Vagina (tissue), 2 donors: ENCODE measurements at regions not wholly inside any gene's neighbourhood (a gene's known extent, or its start where the extent isn't known, plus 50 kb on each side); places are given as distances from the start of the nearest gene placed in this dataset.

ENCODE experiments used
- POLR2A ChIP-seq, 2 donors: fragments of 450-650 bp; IDR thresholded peaks; one replicate each; pipeline ENCODE4 v1.6.1; 2017; ENCODE audit warnings: antibody characterized with exemption in 2 of 2, mild to moderate bottlenecking in 2 of 2, moderate library complexity in 2 of 2
- POLR2AphosphoS5 ChIP-seq, 2 donors: sonication (generic); formaldehyde crosslinking; IDR thresholded peaks; one replicate each; pipeline ENCODE4 v1.9.0; 2017; ENCODE audit warnings: antibody characterized with exemption in 2 of 2, mild to moderate bottlenecking in 2 of 2, low read depth in 1 of 2; ENCODE audit not compliant: insufficient read depth in 1 of 2
- TF ChIP-seq, protein P1 (sequence below), 3 experiments: fragments of 450-650 bp in 2 of 3; fragments of 200-600 bp in 1 of 3; sonication (generic) in 1 of 3; IDR thresholded peaks; one replicate each; pipeline ENCODE4 v1.5.1; 2017 to 2019; ENCODE audit warnings: antibody characterized with exemption in 3 of 3, mild to moderate bottlenecking in 2 of 3, moderate library complexity in 2 of 3

DNA sequence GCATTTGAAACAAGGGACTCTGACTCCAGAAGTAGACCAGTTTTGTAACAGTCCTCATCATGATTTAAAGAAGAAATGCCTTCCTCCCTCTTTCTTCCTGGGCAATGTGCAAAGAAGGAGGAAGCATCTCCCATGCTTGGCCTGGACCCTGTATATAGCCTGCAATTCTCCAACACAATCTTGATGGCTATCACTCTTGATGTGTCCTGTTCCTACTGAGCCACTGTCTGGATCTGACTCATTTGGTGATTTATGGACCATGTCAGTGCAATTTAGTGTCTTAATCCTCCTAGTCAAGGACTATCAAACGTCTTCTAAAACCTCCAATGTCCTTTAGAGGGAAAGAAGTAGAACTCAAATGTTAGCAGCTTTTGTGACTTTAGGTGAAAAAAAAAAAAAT, 697.3 kb downstream of the TLR4 start:
- TF ChIP-seq, protein P1, sequence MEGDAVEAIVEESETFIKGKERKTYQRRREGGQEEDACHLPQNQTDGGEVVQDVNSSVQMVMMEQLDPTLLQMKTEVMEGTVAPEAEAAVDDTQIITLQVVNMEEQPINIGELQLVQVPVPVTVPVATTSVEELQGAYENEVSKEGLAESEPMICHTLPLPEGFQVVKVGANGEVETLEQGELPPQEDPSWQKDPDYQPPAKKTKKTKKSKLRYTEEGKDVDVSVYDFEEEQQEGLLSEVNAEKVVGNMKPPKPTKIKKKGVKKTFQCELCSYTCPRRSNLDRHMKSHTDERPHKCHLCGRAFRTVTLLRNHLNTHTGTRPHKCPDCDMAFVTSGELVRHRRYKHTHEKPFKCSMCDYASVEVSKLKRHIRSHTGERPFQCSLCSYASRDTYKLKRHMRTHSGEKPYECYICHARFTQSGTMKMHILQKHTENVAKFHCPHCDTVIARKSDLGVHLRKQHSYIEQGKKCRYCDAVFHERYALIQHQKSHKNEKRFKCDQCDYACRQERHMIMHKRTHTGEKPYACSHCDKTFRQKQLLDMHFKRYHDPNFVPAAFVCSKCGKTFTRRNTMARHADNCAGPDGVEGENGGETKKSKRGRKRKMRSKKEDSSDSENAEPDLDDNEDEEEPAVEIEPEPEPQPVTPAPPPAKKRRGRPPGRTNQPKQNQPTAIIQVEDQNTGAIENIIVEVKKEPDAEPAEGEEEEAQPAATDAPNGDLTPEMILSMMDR (IDR thresholded peaks at IDR 0.05) = no peak
- TF ChIP-seq POLR2AphosphoS5 (IDR thresholded peaks at IDR 0.05; ENCODE audit: insufficient read depth in 1 of 2, low read depth in 1 of 2) (no peak), POLR2A (IDR thresholded peaks at IDR 0.05) (no peak)
